Fibroblast of the conjunctiva (primary cell): ENCODE measurements at regions not wholly inside any gene's neighbourhood (a gene's known extent, or its start where the extent isn't known, plus 50 kb on each side); places are given as distances from the start of the nearest gene placed in this dataset.

Experiments used
- DNase-seq: peaks from one replicate; pipeline ENCODE4 v3.0.0-alpha.2; 2010; ENCODE audit warnings: low read depth

DNA sequence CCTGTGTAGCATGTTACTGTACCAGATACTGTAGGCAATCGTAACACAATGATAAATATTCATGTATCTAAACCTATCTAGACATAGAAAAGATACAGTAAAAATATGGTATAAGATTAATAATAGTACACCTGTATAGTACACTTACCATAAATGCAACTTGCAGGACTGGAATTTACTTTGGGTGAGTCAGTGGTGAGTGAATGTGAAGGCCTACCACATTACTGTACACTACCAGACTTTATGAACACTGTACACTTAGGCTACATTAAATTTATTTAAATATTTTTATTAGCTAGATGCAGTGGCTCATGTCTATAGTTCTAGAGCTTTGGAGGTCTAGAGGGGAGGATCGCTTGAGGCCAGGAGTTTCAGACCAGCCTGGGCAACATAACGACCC lies 186.6 kb upstream of the ROPN1 start:
- no peak for DNase-seq

DNA sequence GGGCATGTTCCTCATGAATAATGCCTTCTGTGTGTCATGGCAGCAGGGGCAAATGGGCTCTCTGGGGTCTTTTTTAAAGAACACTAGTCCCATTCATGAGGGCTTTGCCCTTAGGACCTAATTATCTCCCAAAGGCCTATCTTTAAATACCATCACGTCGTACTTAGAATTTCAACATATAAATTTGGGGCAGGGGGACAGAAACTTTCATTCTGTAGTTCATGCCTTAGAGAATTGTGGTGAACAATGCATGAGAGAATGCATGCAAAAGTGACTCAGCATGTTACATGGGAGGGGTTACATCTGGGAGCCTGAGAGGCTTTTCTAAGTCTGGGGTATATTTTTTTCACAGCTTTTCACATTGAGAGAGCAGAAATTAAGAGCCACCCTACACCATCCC lies 208.5 kb upstream of the ROPN1 start:
- DNase-seq: no peak

DNA sequence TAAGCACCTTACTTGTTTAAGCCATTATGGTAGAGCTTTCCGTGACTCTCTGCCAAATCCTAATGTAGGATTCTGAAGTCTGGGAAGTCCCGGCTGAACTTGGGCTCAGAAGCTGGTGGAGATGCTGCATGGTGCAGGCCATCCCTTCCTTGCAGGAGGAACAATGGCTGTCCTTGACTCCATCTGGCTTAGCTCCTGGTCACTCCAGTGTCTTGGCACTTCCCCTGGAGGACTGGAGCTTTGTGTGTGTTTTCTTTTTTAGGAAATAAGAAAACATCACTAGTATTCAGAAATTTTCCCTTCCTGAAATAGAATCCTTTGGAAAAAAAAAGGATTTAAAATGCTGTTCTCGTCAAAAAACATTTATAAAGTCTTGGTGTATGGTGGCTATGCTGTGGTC lies 209.3 kb upstream of the ROPN1 start:
- no peak for DNase-seq

DNA sequence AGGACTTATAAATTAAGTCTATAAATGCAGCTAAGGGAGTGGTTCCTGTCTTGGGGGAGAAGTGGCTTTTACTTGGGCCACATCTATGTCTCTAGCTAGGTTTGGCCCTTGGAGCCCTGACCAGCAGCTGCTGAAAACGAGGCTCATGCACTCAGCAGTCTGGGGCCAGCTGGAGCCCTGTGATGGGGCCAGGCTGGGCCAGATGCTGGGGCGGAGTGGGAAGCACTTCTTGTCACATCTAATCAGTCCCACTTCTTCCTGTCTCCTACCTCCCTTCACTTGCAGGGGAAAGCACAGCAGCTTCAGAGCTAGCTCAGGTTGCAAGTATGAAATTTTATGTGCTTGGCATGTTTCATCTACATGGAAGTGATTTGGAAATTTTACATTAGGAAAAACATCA lies 209.9 kb upstream of the ROPN1 start:
- DNase-seq: no peak

DNA sequence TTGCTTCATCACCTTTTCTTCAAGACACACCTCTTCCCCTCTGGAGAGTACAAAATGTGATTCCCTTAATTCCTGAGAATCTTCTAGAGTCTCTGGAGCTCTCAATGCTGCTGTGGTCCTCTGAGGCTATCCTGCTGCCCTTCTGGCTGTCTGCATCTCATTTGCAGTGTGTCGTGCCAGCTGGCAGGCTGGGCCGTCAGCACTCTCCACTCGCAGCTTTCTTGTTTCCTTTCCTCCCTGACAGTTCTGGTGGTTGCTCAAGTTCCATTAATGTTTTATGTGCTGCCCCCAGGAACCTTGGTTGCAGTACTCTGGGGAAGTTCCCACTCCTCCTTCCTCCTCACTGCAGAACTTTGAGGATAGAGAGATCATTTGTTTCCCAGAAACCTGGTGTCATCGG lies 210.8 kb upstream of the ROPN1 start:
- no peak for DNase-seq

DNA sequence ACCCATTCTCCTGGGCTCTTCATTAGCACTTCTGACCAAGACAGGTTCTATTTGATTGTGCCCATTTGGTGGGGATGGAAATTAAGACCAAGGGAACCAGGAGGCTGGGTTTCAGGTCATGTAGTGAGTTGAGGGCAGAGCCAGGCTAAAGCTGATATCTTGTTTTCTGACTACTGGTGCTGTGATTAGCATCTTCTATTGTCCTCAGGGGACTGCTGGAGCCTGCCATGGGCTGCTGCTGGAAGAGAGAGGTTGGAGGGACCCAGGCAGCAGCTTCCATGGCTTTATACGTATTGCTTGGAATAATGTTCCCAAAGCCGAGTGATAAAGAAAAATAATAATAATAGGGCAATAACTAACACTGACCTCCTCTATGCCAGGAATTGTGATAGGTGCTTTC lies 211.4 kb upstream of the ROPN1 start:
- no peak for DNase-seq

DNA sequence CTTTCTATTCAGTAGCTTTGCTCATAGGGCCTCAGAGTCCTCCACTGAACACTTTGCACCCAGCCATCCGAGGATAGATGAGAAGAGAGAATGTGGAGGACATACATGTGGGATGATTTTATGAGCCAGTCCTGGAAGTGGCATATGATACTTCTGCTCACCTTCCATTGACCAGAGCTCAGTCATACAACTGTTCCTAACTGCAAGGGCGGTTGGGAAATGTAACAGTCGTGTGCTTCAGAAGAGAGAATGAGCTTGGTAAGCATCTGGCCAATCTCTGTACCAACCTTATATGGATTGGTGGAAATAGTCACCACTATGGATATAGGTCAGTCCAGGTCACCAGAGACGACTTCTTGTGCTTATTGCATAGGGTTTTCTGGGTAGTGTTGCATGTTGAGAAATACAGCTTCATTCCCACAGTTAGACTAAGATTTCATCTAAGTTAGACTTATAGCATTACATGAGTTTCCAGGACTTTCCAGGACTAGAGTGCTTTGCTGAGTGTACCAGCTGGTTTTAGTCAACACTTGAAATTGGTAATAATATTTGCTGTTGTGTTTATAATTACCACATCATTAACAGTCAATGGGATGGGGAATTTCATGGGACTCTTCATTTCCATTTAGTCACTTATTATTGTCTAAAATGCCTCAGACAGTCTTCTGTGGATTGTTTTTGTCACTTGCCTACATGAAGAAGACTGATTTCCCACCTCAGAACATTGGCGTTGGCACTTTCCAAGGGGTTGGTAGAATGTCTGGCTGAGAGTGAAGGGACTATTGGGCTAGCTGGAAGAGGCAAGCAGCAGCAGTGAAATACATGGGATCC lies 214.5 kb upstream of the ROPN1 start:
- no peak for DNase-seq

DNA sequence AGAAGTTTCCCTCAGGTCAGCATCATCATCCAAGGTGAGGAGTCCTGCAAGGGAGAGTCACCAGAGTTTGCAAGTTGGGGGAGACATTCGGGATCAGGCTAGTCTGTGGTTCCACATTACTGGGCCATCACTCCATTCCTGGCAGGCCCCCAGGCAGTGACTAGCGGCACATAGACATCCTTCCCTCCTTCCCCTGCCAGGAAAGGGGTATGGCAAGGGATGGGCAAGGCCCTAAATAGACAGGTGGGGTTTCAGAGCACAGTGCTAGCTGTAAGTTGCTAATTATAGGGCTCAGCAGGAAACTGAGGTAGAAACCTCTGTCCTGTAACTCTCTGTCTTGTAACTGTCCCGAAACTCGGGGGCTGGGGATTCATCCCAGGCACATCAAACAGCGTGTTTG lies 215.2 kb upstream of the ROPN1 start:
- no peak for DNase-seq

DNA sequence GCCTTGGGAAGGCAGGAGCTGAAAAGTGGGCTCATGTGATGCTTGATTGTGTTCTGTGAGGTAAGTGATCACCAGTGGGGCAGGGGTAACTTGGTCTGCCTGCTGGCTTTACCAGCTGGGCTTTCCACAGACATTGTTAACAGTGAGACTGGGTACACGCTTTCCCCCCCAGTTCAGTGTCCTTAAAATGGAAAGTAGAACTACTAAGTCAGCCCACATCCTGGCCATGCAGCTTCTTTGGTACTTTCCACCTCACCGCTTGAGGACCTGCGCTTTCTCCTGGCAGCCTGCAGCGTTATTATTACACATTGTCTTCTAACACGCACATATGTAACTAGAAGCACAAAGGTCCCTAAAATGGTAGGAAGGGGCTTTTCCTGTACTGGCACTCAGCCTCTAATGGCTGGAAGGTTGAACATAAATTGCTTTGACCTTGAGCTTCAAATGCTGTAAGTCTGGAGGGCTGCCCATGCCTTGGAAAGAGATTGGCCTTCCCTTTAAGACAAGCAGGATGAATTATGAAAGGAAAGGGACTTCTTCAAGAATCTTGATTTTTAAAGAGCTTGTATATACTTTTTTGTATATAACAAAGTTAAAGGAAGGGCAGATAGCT lies 216.1 kb upstream of the ROPN1 start:
- no peak for DNase-seq

DNA sequence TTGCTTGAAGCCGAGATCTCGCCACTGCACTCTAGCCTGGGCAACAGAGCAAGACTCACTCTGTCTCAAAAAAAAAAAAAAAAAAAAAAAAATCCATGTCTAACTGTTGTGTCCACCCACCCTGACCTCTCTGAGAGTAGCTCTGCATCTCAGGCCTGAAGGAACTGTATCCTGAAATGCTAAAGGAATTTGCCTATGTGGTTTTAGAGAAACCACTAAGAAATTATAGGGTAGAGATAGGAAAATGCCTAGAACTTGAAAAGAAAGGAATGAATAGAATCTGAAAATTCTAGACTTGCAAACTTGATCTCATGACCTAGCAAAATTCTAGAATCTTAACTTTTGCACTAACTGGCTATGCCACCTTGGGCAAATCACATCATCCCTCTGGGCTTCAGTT lies 217.5 kb upstream of the ROPN1 start:
- no peak for DNase-seq

DNA sequence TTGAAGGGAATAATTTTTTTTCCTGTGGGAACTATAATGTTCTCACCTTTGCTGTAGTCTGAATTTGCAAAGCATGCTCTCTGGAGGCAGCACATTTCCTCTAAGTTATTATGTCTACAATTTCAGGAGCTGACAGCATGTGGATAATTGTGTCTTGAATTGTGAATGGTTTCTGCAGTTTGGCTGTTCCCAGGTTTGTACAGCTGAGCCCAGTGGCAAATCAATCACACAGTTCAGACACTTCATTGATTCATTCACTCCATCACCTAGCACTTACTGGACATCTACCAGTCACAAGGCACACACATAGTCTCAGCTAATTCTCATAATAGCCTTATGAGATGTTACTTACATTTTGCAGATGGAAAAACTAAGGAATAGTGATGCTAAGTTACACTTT lies 219.0 kb upstream of the ROPN1 start:
- no peak for DNase-seq

DNA sequence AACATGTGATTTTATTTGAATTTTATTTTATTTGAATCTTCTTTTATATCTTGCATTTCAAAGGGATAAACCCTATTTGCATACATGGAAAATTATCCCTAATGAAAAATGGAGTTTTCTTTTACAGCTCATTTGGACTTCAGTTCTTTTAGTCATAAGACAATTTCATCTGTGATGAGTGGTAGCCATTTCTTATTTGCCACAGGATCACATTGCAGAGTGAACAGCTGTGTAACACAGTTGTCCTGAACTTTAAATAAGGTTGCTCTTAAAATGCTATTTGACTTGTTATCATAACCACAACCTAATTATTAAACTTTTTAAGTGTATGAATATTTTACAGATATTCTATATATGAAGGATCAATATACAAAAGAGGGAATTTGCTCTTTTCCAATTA lies 221.7 kb upstream of the ROPN1 start:
- DNase-seq: no peak

DNA sequence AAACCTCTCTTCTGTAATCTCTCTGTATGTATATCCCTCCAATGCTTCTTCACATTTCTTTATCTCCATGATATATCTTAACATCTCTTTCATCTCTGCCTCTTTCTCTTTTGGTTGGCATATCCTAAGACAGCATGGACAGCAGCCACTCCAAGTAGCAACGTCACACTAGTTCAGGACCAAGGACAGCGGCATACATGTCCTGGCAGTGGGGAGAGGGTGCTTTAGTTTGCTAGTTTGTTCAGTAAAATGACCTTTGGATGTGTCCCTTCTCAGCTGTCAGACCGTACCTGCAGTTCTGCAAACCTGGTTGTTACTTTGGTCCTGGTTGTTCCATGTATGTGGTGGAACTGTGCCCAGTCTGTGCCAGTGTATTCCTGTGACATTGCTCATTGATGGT lies 225.6 kb upstream of the ROPN1 start:
- DNase-seq: peak; percentile 35

DNA sequence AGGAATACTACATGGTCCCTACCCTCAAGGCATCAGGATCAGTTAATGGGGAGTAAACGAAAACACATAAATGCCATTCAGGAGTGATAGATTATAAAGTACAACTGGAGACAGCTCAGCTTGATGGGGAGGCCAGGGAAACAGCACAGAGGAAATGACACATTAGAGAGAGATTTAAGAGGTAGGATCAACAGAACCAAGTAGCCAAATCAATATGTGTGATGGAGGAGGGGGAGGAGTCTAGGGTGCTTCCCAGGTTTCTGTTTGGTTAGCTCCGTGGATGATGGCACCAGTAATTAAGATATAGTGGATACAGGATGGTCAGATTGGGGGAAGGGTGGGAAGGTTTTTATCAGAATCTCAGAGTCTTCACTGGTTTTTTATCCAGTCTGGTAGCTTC lies 229.5 kb upstream of the ROPN1 start:
- no peak for DNase-seq

DNA sequence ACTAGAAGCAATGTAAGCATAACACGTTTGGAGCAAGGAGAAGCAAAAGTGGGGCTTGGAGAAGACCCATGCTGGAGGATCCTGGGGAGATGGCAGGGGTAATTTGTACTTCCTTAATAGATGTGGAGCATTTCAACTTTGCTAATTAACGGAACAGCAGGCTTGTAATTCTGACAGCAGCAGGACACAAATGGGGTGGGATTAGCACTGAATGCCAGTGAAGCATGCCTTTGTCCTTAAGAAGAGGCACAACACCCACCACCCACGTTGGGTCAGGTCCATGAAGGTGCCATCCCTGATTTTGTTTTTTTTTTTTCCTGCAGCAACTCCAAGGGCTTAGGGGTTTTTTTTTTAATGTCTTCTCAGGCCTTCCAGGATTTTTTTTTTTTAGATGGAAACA lies 231.9 kb upstream of the ROPN1 start:
- no peak for DNase-seq

DNA sequence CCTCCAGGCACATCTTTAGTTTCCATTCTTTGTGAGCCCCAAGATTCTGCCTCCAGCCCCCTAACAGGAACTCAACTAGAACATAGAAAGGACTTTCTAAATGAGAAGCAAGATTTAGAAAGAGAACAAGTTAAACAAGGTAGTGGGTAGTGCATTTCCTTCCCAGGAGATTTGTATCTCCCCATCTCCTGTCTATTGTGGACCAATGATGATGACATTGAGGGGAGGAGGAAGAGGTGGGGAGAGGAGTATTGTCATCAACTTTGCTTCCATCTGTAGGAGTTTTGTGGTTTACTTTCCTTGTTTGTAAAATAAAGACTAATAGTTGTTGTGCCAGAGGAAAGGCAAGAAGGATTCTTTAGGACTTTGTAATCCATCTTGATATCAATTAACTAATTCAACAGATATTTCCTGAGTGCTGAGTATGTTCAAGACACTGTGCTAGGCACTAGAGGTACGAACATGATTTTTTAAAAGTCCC lies 235.3 kb upstream of the ROPN1 start:
- no peak for DNase-seq

DNA sequence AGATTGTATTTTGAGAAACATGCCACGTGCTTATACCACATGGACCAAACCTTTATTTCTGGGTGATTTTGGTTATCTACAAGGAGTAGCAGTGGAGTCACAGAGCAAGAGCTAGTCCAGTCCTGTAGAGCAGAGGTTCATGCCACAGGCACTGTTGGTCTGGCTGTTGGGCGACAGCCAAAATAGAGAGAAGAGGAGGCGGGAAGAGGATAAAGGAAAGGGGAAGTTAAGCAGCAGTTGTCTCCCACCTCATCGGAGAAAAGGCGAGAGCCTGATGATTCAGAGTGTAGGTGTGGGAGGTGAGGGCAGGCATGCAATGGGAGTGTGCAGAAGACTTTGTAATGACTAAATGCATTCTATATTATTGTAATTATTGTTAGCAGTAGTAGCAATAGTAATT lies 237.5 kb upstream of the ROPN1 start:
- no peak for DNase-seq

DNA sequence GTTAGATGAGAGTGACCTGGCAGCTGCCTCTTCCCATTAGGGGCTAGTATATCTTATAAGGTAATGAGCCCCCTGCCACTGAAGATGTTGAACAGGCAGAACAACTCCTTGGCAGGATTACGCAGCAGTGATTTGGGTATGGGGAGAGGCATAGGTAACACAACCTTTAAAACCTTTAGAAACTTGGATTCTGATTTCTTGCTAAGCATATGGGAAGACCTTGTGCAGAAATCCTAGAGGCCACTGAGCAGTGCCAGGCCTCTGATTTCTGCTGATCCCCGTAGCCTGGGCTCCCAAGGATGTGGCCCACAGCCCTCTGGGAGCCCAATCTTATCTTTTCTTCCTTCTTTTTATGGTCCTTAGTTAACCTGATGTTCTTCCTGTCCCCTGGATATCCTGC lies 237.9 kb upstream of the ROPN1 start:
- no peak for DNase-seq

DNA sequence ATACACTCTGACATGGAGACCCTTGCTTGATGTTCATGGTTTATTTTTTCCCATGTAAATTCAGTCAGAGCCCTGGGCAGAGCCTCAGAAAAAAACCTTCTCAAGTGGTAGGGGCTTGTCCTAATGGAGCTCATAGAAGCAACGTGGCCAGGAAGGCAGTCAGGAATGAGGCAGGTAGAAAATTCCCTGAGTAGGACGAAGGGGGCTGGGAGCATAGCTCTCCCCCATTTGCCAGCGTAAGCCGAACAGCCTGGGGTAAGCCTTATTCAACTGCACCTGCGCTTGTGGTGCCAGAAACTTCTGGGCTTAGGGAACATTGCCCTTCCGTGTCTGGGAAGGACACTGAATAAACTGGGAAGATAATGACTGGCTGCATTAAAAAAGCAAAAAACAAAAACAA lies 238.5 kb upstream of the ROPN1 start:
- no peak for DNase-seq

DNA sequence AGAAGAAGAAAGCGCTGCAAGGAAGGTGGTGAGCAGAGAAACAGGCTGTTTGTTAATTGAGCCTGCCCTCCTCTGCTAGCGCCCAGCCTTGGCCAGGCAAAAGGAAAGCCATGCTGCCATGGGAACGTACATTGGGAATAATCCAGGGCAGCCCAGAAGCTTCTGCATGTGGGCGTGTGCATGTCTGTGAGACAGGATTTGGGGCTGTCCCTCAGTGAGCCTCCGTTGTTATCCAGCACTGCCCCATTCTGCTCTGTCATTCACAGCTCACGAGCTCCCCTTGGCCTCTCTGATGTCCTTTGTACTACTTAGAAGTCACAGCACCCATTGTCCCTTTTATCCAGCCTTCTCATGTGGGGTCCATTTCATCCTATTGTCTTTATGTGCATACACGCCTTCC lies 239.1 kb upstream of the ROPN1 start:
- no peak for DNase-seq

DNA sequence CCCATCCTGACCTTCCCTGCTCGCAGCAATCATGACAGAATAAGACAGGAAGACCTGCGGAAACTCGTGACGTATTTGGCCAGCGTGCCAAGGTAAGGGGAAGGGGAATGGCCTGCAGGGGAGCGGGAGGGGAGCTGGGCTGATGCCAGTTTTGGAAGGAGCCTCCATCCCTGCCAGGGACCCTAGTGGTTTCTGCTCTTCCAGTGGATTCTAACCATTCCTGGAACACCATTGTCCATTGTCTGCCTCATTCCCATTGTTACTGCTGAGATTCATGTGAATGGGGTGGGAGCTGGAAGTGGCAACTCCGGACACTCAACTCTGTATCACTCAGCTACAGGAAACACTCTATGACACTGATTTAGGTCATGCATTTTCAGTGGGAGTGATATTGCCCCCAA lies 242.9 kb upstream of the ROPN1 start:
- no peak for DNase-seq

DNA sequence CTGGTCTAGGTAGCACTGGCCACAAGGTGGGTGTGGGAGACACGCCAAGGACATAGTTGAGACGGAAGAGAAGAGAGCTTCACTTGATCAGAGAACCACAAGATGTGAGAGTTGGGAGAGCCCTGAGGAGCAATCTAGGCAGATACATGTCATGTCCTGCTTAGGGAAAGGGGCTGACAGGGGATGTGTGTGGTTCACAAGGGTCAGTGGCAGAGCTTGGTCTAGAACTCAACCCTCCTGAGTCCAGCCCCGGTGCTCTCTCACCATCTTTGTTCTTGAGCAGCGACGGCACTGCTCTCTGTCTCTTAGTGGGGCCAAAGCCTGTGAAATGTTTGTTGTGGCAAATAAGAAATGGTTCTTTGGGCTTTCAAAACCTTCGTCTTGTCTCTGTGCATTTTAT lies 243.5 kb upstream of the ROPN1 start:
- no peak for DNase-seq

DNA sequence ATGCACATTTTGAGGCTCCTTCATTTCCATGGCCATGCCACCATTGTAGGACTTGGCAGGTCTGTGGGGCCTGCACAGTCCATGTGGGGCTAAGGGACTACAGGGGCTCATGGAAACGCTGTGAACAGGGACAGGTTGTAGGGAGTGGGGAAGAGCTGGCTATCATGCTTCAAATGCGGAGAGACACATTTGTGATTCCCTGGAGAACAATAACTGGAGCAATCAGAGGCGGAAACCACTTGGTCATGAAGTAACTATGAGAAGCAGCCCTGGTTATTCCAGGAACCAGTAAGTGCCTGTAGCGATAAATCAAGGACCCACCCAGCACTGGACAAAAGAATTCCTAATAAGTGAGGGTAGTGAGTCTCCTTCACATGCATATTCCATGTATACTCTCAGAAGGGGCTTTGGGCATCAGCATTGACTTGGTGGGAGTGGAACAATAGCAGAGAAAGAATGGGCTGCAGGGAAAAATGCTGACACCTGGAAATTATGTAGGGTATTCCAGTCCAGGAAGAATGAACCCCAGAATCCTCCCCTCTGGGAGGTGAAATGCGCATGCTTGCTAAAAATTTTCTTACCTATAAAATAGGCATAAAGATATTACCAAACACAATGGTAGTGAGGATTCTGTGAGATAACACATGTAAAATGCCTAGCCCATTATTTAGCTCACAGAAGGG lies 251.4 kb upstream of the ROPN1 start:
- no peak for DNase-seq
